PFSK-1 (cell line): ENCODE measurements at regions not wholly inside any gene's neighbourhood (a gene's known extent, or its start where the extent isn't known, plus 50 kb on each side); places are given as distances from the start of the nearest gene placed in this dataset.

Experiments
- FOXP2 ChIP-seq: optimal IDR thresholded peaks from 2 replicates; pipeline ENCODE3; 2011; ENCODE audit warnings: borderline replicate concordance, control low read depth, inconsistent platforms; ENCODE audit not compliant: insufficient read depth; ENCODE audit errors: extremely low read length, extremely low read depth
- POLR2AphosphoS5 ChIP-seq: IDR thresholded peaks from 2 replicates; pipeline ENCODE4 v1.6.1; 2012; ENCODE audit warnings: low read depth, mild to moderate bottlenecking, control low read depth, low read length, moderate library complexity
- SIN3A ChIP-seq: IDR thresholded peaks from 2 replicates; pipeline ENCODE4 v1.6.1; 2012; ENCODE audit warnings: mild to moderate bottlenecking, low read length, moderate library complexity, borderline replicate concordance; ENCODE audit not compliant: insufficient read depth
- TAF1 ChIP-seq: IDR thresholded peaks from 2 replicates; pipeline ENCODE4 v1.6.1; 2012; ENCODE audit warnings: low read length, control low read depth, borderline replicate concordance; ENCODE audit not compliant: insufficient read depth
- TF ChIP-seq, protein P1 (sequence below), 2 experiments: IDR thresholded peaks; 2 replicates each; pipeline versions ENCODE4 v1.6.1 to v1.8.0; 2011 to 2012; ENCODE audit warnings: low read depth in 2 of 2, low read length in 2 of 2, control low read depth in 1 of 2, inconsistent platforms in 1 of 2, mild to moderate bottlenecking in 1 of 2, moderate library complexity in 1 of 2; ENCODE audit not compliant: insufficient read depth in 1 of 2

GRCh38 chr5:174542471-174542870 lies 181.9 kb upstream of the MSX2 start:
- no peak for TF ChIP-seq SIN3A
- no peak for TF ChIP-seq FOXP2
- TF ChIP-seq TAF1: no peak
- TF ChIP-seq POLR2AphosphoS5: no peak
- TF ChIP-seq, protein P1, sequence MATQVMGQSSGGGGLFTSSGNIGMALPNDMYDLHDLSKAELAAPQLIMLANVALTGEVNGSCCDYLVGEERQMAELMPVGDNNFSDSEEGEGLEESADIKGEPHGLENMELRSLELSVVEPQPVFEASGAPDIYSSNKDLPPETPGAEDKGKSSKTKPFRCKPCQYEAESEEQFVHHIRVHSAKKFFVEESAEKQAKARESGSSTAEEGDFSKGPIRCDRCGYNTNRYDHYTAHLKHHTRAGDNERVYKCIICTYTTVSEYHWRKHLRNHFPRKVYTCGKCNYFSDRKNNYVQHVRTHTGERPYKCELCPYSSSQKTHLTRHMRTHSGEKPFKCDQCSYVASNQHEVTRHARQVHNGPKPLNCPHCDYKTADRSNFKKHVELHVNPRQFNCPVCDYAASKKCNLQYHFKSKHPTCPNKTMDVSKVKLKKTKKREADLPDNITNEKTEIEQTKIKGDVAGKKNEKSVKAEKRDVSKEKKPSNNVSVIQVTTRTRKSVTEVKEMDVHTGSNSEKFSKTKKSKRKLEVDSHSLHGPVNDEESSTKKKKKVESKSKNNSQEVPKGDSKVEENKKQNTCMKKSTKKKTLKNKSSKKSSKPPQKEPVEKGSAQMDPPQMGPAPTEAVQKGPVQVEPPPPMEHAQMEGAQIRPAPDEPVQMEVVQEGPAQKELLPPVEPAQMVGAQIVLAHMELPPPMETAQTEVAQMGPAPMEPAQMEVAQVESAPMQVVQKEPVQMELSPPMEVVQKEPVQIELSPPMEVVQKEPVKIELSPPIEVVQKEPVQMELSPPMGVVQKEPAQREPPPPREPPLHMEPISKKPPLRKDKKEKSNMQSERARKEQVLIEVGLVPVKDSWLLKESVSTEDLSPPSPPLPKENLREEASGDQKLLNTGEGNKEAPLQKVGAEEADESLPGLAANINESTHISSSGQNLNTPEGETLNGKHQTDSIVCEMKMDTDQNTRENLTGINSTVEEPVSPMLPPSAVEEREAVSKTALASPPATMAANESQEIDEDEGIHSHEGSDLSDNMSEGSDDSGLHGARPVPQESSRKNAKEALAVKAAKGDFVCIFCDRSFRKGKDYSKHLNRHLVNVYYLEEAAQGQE (IDR thresholded peaks at IDR 0.05; ENCODE audit: insufficient read depth in 1 of 2, low read depth in 2 of 2, low read length in 2 of 2): no peak

DNA sequence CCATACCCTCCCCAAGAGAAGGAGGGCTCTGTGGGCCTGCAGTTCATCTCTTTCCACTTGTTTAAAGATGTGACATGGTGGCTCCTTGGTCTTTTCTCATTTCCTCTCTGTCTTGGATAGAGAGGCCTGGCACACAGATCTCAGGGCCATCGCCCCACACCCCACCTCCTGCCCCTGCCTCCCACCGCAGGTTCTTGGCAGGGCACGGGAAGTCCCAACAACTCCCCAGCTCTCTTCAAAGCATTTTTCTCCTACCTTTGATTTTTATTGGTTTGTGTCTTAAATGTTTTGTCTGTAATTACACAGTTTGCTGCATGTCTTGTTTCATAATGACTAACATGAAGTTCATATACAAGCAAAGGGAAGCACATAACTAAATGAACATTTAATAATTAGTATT lies 178.5 kb upstream of the MSX2 start:
- no peak for TF ChIP-seq POLR2AphosphoS5
- no peak for TF ChIP-seq SIN3A
- TF ChIP-seq, protein P1 (IDR thresholded peaks at IDR 0.05; ENCODE audit: insufficient read depth in 1 of 2, low read depth in 2 of 2, low read length in 2 of 2): no peak
- no peak for TF ChIP-seq TAF1

- TF ChIP-seq, protein P1 (IDR thresholded peaks at IDR 0.05; ENCODE audit: insufficient read depth in 1 of 2, low read depth in 2 of 2, low read length in 2 of 2): no peak
- no peak for TF ChIP-seq FOXP2
- no peak for TF ChIP-seq TAF1
- TF ChIP-seq POLR2AphosphoS5: no peak
- no peak for TF ChIP-seq SIN3A
Measured at GRCh38 chr5:174547814-174548213, 176.6 kb upstream of the MSX2 start.

DNA sequence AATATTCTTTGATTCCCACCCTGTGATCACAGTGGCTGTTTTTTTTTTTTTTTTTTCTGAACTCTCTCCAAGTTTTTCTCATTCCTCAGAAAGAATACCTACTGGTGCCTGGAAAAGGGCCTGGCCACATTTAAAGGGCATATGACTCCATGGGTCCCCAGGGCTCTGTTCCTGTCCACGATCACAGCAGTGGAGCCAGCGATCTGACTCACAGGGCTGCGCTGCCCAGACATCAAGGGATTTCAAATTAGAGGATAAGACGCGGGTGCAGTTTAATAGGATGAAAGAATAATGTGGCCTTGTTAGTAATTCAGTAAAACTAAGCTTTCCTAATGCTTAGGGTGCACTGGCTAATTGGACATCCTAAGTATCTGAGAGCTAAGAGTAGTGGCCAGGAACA lies 175.1 kb upstream of the MSX2 start:
- TF ChIP-seq, protein P1 (IDR thresholded peaks at IDR 0.05; ENCODE audit: insufficient read depth in 1 of 2, low read depth in 2 of 2, low read length in 2 of 2): no peak

DNA sequence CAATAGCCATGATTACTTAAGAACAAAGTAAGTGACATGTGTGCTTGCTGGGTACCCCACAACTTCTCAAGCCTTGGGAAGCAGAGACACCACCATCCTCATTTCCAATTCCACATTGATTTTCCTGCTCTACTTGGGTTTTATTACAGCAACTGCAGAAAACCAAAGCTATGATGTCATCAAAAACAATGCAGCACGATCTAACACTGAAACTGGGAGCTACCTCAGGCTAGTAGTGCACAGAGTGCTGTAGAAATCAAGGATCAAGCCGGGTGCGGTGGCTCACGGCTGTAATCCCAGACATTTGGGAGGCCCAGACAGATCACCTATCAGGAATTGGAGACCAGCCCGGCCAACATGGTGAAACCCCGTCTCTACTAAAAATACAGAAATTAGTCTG lies 174.4 kb upstream of the MSX2 start:
- TF ChIP-seq POLR2AphosphoS5 (no peak), TAF1 (no peak), FOXP2 (no peak), SIN3A (no peak)
- TF ChIP-seq, protein P1 (IDR thresholded peaks at IDR 0.05; ENCODE audit: insufficient read depth in 1 of 2, low read depth in 2 of 2, low read length in 2 of 2): no peak
